ENCODE measurements at regions not wholly inside any gene's neighbourhood (a gene's known extent, or its start where the extent isn't known, plus 50 kb on each side); places are given as distances from the start of the nearest gene placed in this dataset.

- DNase-seq (ENCODE audit: low spot score), result no peak
These were observed 716.6 kb downstream of the BRD1 start for GRCh38 chr22:49111085-49111484.

- DNase-seq (ENCODE audit: low spot score), result no peak
These were observed 718.9 kb downstream of the BRD1 start for GRCh38 chr22:49108636-49109315.

- DNase-seq (ENCODE audit: low spot score), result no peak
These were observed 719.6 kb downstream of the BRD1 start for GRCh38 chr22:49107961-49108530.

GRCh38 chr22:49107561-49107960 is 720.1 kb downstream of the BRD1 start:
- DNase-seq (ENCODE audit: low spot score), result no peak

- no peak for DNase-seq (ENCODE audit: low spot score)
These were observed 720.9 kb downstream of the BRD1 start for GRCh38 chr22:49106842-49107152.

- no peak for DNase-seq (ENCODE audit: low spot score)
These were observed 721.4 kb downstream of the BRD1 start for GRCh38 chr22:49106096-49106841.

- DNase-seq (ENCODE audit: low spot score), result no peak
These were observed 723.2 kb downstream of the BRD1 start for GRCh38 chr22:49104434-49104833.

GRCh38 chr22:49103314-49104059 is 724.2 kb downstream of the BRD1 start:
- no peak for DNase-seq (ENCODE audit: low spot score)

- DNase-seq (ENCODE audit: low spot score), result no peak
These were observed 725.3 kb downstream of the BRD1 start for GRCh38 chr22:49102367-49102766.

- no peak for DNase-seq (ENCODE audit: low spot score)
These were observed 725.8 kb downstream of the BRD1 start for GRCh38 chr22:49101873-49102272.

- DNase-seq (ENCODE audit: low spot score), result no peak
These were observed 726.4 kb downstream of the BRD1 start for GRCh38 chr22:49101225-49101624.

- DNase-seq (ENCODE audit: low spot score), result no peak
These were observed 726.9 kb downstream of the BRD1 start for GRCh38 chr22:49100773-49101172.

- DNase-seq (ENCODE audit: low spot score), result no peak
These were observed 727.4 kb downstream of the BRD1 start for GRCh38 chr22:49100316-49100715.

GRCh38 chr22:49099496-49100124 is 728.1 kb downstream of the BRD1 start:
- DNase-seq (ENCODE audit: low spot score), result no peak

GRCh38 chr22:49099089-49099488 is 728.6 kb downstream of the BRD1 start:
- no peak for DNase-seq (ENCODE audit: low spot score)

GRCh38 chr22:49097966-49098365 is 729.7 kb downstream of the BRD1 start:
- DNase-seq (ENCODE audit: low spot score), result no peak

- DNase-seq (ENCODE audit: low spot score), result no peak
These were observed 730.3 kb downstream of the BRD1 start for GRCh38 chr22:49097171-49097925.

- no peak for DNase-seq (ENCODE audit: low spot score)
These were observed 731.2 kb downstream of the BRD1 start for GRCh38 chr22:49096476-49096875.

- DNase-seq (ENCODE audit: low spot score), result no peak
These were observed 732.3 kb downstream of the BRD1 start for GRCh38 chr22:49095366-49095765.

GRCh38 chr22:49094858-49095257 is 732.8 kb downstream of the BRD1 start:
- DNase-seq (ENCODE audit: low spot score), result no peak

GRCh38 chr22:49094151-49094550 is 733.5 kb downstream of the BRD1 start:
- no peak for DNase-seq (ENCODE audit: low spot score)
